ENCODE measurements at regions not wholly inside any gene's neighbourhood (a gene's known extent, or its start where the extent isn't known, plus 50 kb on each side); places are given as distances from the start of the nearest gene placed in this dataset.

- no peak for ATAC-seq
- intact Hi-C loops (cut with micrococcal nuclease): no loop called here
- TF ChIP-seq CTCF (IDR thresholded peaks at IDR 0.05): no peak
- Histone ChIP-seq H3K36me3 (ENCODE audit: control insufficient read depth, insufficient read depth, low read length) (no peaks in the 10 kb centered on the region), H3K9me3 (ENCODE audit: control insufficient read depth, insufficient read depth, low read length) (no peaks in the 10 kb centered on the region), H3K27ac (ENCODE audit: low read length) (no peak overlapping the region), H3K4me1 (ENCODE audit: control insufficient read depth, insufficient read depth, low read length) (no peaks in the 10 kb centered on the region), H3K4me3 (ENCODE audit: low read length) (no peak overlapping the region), H3K27me3 (ENCODE audit: control insufficient read depth, insufficient read depth, low read length) (no peaks in the 10 kb centered on the region)
- H3K4me1 Mint-ChIP-seq: no peaks in the 10 kb centered on the region
- no peaks in the 10 kb centered on the region for H3K9me3 Mint-ChIP-seq
- peaks cover 0 to 10% of the 10 kb centered on the region in 2 donors for H3K27me3 Mint-ChIP-seq (ENCODE audit: low read depth in 2 of 2)
- 61% methylated on average over 3 of the region's 4 CpGs for WGBS (ENCODE audit: insufficient coverage)
- no peaks in the 10 kb centered on the region for H3K36me3 Mint-ChIP-seq
- no peak for DNase-seq
- no peak overlapping the region for H3K27ac Mint-ChIP-seq
- H3K4me3 Mint-ChIP-seq: no peak overlapping the region
These were observed 124.7 kb downstream of the HNRNPD start for GRCh38 chr4:82248903-82249632.

- WGBS (ENCODE audit: insufficient coverage): 93% methylated on average over 1 of the region's 1 CpG
- ATAC-seq: no peak
- no peak for TF ChIP-seq CTCF (IDR thresholded peaks at IDR 0.05)
- H3K27ac Mint-ChIP-seq: no peak overlapping the region
- no peaks in the 10 kb centered on the region for H3K27me3 ChIP-seq (ENCODE audit: control insufficient read depth, insufficient read depth, low read length)
- intact Hi-C loops (cut with micrococcal nuclease): no loop called here
- H3K9me3 Mint-ChIP-seq: no peaks in the 10 kb centered on the region
- H3K4me1 Mint-ChIP-seq: no peaks in the 10 kb centered on the region
- no peak overlapping the region for H3K27ac ChIP-seq (ENCODE audit: low read length)
- no peak for DNase-seq
- no peak overlapping the region for H3K4me3 ChIP-seq (ENCODE audit: low read length)
- no peaks in the 10 kb centered on the region for H3K9me3 ChIP-seq (ENCODE audit: control insufficient read depth, insufficient read depth, low read length)
- no peaks in the 10 kb centered on the region for H3K36me3 ChIP-seq (ENCODE audit: control insufficient read depth, insufficient read depth, low read length)
- no peak overlapping the region for H3K4me3 Mint-ChIP-seq
- no peaks in the 10 kb centered on the region for H3K36me3 Mint-ChIP-seq
- peaks cover 0 to 15% of the 10 kb centered on the region in 2 donors for H3K27me3 Mint-ChIP-seq (ENCODE audit: low read depth in 2 of 2)
- no peaks in the 10 kb centered on the region for H3K4me1 ChIP-seq (ENCODE audit: control insufficient read depth, insufficient read depth, low read length)
These were observed 126.2 kb downstream of the HNRNPD start for GRCh38 chr4:82247629-82248028.

DNA sequence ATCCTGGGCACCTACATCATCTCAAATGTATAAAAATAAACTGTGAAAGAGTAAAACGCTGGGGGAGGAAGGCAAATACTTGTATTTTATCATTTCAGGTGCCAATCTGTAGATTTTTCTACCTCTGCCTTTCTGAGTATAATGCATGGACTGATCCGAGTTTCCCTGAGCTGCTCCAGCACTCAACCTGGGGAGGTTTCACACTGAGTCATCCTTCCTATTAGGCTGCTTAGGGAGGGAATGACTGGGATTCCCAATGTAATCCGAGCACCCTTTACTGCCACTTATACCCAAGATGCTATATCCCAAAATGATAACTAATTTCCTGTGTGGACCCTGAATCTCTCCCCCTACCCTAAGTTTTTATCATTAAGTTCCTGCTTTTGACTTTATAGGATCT lies 126.6 kb downstream of the HNRNPD start:
- ATAC-seq (no peak), DNase-seq (no peak)
- H3K27ac Mint-ChIP-seq: no peak overlapping the region
- no peaks in the 10 kb centered on the region for H3K9me3 Mint-ChIP-seq
- H3K27me3 ChIP-seq (ENCODE audit: control insufficient read depth, insufficient read depth, low read length): no peaks in the 10 kb centered on the region
- H3K4me1 Mint-ChIP-seq: no peaks in the 10 kb centered on the region
- no peaks in the 10 kb centered on the region for H3K36me3 ChIP-seq (ENCODE audit: control insufficient read depth, insufficient read depth, low read length)
- no peak for TF ChIP-seq CTCF (IDR thresholded peaks at IDR 0.05)
- H3K27me3 Mint-ChIP-seq (ENCODE audit: low read depth in 2 of 2): peaks cover 0 to 15% of the 10 kb centered on the region in 2 donors
- no peaks in the 10 kb centered on the region for H3K9me3 ChIP-seq (ENCODE audit: control insufficient read depth, insufficient read depth, low read length)
- intact Hi-C loops (cut with micrococcal nuclease): no loop called here
- WGBS (ENCODE audit: insufficient coverage): 90% methylated on average over 2 of the region's 3 CpGs
- H3K4me3 Mint-ChIP-seq: no peak overlapping the region
- no peaks in the 10 kb centered on the region for H3K36me3 Mint-ChIP-seq
- H3K4me3 ChIP-seq (ENCODE audit: low read length): no peak overlapping the region
- H3K27ac ChIP-seq (ENCODE audit: low read length): no peak overlapping the region
- no peaks in the 10 kb centered on the region for H3K4me1 ChIP-seq (ENCODE audit: control insufficient read depth, insufficient read depth, low read length)

- Histone ChIP-seq H3K9me3 (ENCODE audit: control insufficient read depth, insufficient read depth, low read length) (no peaks in the 10 kb centered on the region), H3K27ac (ENCODE audit: low read length) (no peak overlapping the region), H3K36me3 (ENCODE audit: control insufficient read depth, insufficient read depth, low read length) (no peaks in the 10 kb centered on the region), H3K4me1 (ENCODE audit: control insufficient read depth, insufficient read depth, low read length) (no peaks in the 10 kb centered on the region), H3K27me3 (ENCODE audit: control insufficient read depth, insufficient read depth, low read length) (no peaks in the 10 kb centered on the region), H3K4me3 (ENCODE audit: low read length) (no peak overlapping the region)
- no peak for ATAC-seq
- H3K36me3 Mint-ChIP-seq: no peaks in the 10 kb centered on the region
- no peaks in the 10 kb centered on the region for H3K4me1 Mint-ChIP-seq
- no peak overlapping the region for H3K4me3 Mint-ChIP-seq
- no peak overlapping the region for H3K27ac Mint-ChIP-seq
- TF ChIP-seq CTCF (IDR thresholded peaks at IDR 0.05): no peak
- peaks cover 6 to 10% of the 10 kb centered on the region in 2 donors for H3K27me3 Mint-ChIP-seq (ENCODE audit: low read depth in 2 of 2)
- no peak for DNase-seq
- WGBS (ENCODE audit: insufficient coverage): 77% methylated on average over 1 of the region's 2 CpGs
- no peaks in the 10 kb centered on the region for H3K9me3 Mint-ChIP-seq
- intact Hi-C loops (cut with micrococcal nuclease): no loop called here
These were observed 132.3 kb downstream of the HNRNPD start for GRCh38 chr4:82241534-82241933.

Data from natural killer cell (primary cell).